HG02938 (cell line): ENCODE measurements at regions not wholly inside any gene's neighbourhood (a gene's known extent, or its start where the extent isn't known, plus 50 kb on each side); places are given as distances from the start of the nearest gene placed in this dataset.
"Not testable (repeated sequence)": the region's sequence is repeated elsewhere in the genome, so short reads cannot be mapped to it uniquely, and the experiment has no call there.

Experiments used
- ATAC-seq: cut with Tn5 transposase; IDR thresholded peaks from one replicate; pipeline ENCODE4 v1.9.1; 2021; ENCODE audit warnings: mild to moderate bottlenecking, moderate library complexity; ENCODE audit not compliant: unreplicated experiment

DNA sequence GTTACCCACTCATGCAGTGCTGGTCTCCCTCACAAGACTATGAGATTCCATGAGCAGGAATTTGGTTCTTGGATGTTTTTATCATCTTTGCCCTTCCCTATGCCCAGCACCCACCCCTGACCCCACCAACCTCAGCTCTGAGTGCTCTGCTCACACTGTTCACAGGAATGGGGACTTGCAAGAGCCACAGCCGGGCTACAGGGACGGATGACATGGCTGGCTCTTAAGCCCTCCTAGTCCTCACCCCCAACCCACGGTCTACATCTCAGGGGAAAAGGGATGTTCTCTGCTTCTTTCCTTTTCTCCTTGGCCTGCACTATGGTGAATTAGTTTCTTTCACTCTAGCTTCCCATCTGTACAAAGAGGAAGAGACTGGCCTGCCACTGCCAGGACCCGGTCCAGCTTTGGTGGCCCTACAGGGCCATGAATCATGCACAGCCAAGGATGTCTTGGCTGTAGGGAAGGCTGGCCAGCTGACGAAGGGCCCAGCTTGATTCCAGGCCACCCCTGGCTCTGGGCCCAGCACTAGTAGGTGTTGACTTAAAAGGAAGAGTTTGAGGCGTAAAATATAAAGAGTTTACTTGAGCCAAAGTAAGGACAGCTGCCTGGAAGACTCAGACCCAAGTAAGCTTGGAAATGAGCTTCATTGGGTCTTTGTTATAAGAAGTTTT lies 79.7 kb upstream of the MTLN start:
- ATAC-seq: not testable (repeated sequence)

DNA sequence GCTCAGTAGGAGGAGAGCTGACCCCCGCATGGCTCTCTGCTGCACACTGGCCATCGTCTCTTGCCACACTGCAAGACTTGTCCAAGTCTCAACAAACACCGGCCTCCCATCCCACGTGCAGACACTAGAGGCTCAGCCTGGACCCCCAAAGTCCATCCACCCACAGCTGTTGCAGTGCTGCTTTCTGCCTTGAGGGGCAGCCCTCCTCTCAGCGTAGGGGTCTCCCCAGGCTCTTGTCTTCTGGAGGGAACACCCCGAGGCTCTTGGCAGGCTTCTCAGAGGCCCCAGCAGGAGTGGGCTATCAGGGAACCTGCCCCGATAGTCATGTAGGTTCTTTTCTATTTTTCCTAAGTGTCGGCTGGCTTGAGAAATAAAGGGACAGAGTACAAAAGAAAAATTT lies 75.5 kb upstream of the MTLN start:
- ATAC-seq: not testable (repeated sequence)

DNA sequence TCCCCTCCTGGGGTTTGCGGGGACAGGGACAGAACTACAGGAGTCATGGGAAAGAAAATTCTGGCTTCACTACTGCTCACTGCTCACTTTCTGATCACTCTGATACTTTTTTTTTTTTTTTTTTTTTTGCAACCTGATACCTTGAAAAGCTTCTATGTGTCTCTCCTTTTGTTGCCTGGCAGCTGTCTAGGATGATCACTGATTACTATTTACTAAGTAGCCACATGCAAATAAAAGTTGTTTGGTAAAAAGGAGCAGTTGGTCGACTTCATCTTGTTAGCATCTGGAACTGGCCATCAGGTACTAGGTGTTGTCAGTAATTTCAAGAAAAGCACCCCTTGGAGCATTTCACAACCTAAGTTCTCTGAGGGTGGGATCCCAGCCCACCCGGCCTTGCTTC lies 74.9 kb upstream of the MTLN start:
- not testable (repeated sequence) for ATAC-seq

DNA sequence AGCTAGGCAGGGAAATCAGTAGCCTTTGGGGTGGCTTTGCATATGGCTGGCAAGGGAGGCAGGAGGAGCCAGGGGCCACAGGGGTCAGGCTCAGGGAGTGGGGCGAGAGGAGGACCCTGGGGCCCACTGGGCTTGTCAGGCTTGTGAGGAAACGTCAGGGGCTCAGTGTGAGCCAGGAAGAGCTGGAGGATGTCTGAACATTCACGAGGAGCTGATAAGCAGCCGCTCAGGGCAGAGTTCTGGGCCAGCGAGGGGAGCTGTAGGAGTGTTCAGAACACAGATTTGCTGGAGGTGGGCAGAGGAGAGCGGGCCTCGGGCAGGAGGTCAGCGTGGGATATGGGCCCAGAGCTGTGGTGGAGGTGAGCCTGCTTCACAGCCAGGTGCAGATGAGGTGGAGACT lies 72.7 kb upstream of the MTLN start:
- not testable (repeated sequence) for ATAC-seq

DNA sequence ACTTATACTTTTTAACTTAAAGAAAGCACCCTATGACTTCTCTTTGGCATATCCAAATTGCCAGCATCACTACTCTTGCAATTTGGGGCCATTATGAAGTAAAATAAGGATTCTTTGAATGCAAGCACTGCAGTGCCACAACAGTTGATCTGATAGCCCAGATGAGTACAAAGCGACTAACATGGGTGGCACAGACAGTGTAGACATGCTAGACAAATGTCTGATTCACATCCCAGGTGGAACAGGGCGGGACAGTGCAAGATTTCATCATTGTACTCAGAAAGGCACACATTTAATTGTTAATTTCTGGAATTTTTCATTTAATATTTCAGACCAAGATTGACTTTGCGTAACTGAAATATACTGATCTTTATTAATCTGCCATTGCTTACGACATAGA lies 68.5 kb upstream of the MTLN start:
- not testable (repeated sequence) for ATAC-seq

DNA sequence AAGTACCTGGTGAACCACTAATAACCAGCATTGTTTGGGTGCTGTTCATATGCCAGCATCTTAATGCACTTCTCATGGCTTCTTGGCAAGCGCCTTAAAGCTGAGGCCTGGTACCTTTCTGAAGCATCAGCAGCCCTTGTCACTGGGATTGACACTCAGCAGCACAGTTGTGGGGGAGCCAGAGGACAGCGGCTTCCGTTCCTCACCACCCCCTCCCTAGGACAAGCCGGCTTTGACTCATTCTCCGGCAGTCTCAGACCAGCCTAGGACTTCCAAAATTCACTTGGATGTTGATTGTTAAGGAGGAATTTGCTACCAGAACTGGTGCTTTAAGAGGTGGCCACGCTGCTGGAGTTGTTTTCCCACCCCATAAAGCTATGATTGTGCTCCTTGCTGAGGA lies 64.7 kb upstream of the MTLN start:
- not testable (repeated sequence) for ATAC-seq

DNA sequence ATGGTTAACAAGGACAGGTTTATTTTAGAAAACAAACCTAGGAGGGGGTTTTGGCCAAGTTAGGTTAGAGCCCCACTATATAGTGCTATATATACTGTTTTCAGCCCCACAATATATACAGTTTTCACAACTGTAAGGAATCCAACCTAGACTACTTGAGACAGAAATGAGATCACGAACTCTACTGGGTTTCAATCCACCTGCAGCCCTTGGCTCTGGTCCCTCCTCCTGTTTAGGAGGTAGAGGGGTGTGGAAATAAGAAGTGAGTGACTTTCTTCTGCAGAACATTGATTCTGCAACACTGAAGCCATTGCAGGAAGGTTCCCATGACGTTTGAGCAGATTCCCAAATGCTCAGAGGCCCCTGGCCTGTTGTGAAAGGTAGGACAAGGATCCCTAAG lies 63.7 kb upstream of the MTLN start:
- not testable (repeated sequence) for ATAC-seq

DNA sequence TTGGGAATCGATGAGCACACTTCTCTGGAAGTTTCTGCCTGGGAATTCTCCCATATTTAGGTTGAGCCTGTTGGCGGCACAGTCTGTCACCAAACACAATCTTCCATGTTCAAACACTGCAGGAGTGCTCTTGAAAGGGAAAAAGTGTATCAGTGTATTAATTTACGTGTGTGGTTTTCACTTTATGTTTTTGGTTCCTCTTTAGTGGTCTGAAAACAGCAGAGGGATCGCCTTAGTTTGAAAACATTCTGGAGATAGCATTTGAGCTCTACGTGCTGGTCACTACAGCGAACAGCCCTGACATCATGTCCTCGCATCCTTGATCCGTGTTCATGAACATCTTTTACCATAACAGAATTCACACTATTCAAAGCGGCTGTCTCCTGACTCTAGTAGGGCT lies 57.3 kb upstream of the MTLN start:
- not testable (repeated sequence) for ATAC-seq

DNA sequence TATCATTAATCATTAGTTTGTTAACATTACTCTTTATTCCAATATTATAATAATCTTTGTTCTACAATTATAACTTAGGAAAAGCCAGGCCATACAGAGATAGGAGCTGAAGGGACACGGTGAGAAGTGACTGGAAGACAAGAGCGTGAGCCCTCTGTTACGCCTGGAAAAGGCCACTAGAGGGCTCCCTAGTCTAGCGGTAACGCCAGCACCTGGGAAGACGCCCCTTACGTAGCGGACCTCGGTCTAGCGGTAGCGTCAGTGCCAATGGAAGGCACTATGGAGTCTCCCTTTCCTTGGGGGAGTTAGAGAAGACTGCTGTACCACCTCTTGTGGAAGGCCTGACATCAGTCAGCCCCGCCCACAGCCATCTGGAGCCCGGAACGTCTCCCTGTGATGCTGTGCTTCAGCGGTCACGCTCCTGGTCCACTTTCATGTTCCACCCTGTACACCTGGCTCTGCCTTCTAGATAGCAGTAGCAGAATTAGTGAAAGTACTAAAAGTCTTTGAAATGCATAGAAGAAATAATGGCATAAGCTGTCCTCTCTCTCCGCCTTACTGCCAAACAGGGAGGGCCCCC lies 55.6 kb upstream of the MTLN start:
- ATAC-seq: not testable (repeated sequence)

DNA sequence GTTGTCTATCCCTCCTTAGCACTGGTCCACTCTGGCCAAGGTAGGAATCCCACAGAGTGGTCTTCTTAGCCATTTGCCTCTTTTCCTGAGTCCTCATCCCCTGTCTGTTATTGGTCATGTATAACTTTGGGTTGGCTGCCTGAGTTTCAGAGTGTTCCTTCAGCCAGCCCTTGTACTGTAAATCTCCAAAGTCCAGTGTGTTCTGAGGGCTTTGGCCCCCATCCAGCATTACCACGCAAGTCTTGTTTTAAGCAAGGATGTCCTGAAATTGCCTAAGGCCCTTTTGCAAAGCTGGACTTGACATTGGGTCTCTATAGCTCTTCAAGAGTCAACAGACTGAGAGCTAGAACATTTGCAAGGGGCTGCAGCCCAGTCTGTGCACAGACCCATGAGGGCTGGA lies 52.5 kb upstream of the MTLN start:
- ATAC-seq: not testable (repeated sequence)

DNA sequence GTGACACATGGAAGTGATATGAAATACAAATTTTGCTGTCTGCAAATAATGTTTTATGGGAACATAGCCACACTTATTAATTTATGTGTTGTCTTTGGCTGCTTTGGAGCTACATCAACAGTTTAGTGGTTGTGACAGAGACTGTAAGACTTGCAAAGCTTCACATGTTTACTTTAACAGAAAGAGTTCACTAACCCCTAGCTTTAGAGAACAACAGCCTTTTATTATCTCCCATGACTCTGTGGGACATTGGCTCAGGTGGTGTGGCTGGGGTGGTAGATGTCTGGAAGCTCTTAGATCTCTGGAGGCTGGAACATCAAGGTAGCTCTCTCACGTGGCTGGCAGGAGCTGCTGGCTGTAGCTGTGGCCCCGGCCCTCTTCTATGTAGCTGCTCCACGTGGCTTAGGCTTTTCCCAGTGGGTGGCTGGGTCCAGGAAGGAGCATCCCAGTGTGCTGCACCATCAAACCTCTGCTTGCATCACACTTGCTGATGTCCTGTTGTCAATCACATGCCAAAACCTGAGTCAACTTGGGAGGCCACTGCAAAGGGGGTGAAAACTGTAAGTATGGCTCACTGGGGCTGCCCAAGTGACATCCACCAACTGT lies 51.8 kb upstream of the MTLN start:
- ATAC-seq: not testable (repeated sequence)

DNA sequence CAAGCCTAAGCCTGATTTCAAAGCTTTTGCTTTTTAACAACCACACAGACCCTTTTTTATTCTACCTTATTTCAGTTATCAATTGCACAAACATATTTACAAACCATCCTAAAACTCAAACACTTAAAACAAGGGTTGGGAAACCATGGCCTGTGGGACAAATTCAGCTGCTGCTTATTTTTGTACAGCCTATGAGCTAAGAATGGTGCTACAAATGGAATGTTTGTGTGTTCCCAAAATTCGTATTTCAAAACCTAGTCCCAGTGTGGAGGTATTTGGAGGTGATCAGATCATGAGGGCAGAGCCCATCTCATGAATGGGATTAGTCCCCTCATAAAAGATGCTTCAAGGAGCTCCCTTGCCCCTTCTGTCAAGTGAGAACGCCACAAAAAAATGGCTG lies 51.1 kb upstream of the MTLN start:
- not testable (repeated sequence) for ATAC-seq
